ENCODE measurements at regions not wholly inside any gene's neighbourhood (a gene's known extent, or its start where the extent isn't known, plus 50 kb on each side); places are given as distances from the start of the nearest gene placed in this dataset.
"Not testable (repeated sequence)": the region's sequence is repeated elsewhere in the genome, so short reads cannot be mapped to it uniquely, and the experiment has no call there.

DNA sequence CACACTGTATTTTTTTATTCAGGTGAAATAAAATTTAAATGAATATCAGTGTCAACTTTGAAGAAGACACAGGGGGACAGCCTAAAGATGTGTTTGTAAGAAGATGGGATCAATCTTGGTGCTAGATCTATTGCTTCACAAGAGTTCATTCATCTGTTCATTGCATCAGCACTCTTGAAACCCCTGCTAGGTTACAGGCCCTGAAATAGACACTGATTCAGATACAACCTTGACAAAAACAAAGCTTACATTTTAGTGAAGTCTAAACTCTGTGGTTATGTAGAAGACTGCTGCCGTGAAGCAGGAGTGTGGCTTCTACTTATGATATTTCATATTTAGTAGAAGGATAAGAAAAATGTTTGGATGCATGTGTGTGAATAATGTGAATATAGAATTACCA, 215.9 kb upstream of the LRRC61 start:
- not testable (repeated sequence) for DNase-seq (ENCODE audit: low spot score)

DNA sequence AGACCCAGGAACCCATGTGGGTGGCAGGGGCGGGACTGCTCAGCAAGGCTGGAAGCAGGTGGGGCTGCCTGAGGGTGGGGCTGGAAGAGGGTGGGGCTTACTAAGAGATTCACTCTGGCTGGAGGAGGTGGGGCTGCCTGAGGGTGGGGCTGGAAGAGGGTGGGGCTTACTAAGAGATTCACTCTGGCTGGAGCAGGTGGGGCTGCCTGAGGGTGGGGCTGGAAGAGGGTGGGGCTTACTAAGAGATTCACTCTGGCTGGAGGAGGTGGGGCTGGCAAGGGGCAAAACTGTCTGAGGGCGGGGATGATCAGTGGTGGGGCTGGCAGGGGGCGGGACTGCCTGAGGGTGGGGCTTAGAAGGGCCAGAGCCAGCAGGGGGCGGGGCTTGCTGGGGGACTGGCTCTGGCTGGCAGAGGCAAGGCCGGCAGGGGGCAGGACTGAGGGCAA, 212.8 kb upstream of the LRRC61 start:
- DNase-seq (ENCODE audit: low spot score), result peak; percentile 4

DNA sequence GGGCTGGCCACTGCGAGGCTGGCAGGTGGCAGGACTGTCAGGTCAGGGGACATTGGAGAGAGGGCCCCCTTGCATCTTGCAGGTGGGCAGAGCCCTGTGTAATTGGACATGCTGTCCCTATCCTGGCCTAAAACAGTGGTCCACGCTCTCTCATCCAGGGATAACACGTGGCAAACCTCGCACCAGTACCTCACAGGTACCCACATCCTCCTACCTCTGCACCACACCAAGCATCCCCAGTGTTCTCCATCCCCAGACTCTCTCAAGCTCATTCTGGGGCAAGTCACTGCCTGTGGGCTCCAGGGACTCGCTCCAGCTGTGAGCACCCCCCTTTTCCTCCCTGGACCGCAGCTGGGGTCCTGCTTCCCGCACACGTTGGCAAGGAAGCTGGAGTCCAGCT, 212.3 kb upstream of the LRRC61 start:
- not testable (repeated sequence) for DNase-seq (ENCODE audit: low spot score)

DNA sequence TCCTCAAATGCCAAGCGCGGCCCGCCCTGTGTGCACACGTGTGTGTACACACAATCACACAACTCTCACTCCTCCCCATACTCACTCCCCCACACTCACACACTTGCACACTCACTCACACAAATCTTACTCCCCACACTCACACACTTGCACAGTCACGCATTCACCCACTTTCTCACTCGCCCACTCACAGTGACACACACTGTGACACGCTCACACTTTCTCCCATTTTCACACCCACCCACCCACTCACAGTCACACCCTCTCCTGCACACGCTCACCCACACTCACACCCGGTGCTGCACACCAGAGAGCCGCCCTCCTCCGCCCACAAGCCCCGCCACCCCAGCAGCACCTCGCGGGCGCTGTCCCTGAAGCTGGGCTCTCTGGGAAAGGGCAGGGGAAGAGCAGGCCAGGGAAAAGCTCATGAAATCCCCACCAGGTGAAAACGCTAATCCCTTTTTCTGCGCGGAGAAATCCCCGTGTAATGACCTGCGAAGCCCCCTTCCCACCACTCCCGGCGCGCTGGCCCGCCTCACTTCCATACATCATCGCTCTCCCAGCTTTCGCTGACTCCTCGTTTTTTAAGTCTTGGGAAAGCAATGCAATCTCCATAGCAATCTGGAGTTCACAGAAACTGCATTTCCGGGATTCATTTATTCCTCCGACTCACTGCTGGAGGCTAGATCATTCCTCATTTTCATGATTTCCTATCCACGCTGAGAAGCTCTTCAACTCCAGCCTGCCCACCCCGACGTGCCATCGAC, 211.6 kb upstream of the LRRC61 start:
- DNase-seq (ENCODE audit: low spot score), result not testable (repeated sequence)

DNA sequence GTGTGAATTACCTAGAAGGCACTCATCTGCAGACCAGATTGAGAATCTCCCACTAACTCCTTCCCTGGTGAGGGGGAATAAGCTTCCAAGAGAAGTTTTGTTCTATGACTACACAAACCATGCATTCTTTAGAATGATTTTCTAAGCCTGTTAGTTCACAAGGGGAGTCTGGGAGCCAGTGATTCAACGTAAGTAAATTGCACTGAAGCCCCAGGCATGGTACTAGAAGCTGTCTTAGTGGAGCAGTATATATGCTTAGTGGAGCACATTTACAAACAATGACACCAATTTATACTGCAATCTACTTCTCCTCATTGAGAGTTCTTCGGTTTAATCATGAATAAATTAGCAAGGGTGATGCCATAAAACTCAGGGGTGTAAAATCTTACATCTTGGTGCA, 209.9 kb upstream of the LRRC61 start:
- not testable (repeated sequence) for DNase-seq (ENCODE audit: low spot score)

DNA sequence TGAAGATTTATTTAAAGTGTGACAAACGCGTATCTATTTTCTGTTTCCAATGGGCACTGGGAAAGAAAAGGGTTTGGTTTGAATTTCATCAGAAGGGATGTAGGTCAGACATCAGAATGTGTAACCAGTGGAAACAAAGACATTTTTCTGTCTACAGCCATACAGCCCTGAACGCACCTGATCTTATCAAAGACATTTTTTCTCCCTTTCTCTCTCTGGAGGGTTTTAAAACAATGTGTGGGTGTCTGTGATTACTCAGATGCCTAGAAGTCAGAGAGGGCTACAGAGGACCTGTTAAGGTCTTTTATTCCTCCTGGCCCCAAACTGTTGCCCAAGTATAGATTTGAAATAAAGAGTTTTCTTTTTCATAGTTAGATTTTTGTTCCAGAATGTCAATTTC, 208.6 kb upstream of the LRRC61 start:
- not testable (repeated sequence) for DNase-seq (ENCODE audit: low spot score)

DNA sequence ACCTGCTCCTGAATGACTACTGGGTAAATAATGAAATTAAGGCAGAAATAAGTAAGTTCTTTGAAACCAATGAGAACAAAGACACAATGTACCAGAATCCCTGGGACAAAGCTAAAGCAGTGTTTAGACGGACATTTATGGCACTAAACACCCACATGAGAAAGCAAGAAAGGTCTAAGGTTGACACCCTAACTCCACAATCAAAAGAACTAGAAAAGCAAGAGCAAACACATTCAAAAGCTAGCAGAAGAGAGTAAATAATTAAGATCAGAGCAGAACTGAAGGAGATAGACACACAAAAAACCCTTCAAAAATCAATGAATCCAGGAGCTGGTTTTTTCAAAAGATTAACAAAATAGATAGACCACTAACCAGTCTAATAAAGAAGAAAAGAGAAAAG, 203.2 kb upstream of the LRRC61 start:
- DNase-seq (ENCODE audit: low spot score), result not testable (repeated sequence)

DNA sequence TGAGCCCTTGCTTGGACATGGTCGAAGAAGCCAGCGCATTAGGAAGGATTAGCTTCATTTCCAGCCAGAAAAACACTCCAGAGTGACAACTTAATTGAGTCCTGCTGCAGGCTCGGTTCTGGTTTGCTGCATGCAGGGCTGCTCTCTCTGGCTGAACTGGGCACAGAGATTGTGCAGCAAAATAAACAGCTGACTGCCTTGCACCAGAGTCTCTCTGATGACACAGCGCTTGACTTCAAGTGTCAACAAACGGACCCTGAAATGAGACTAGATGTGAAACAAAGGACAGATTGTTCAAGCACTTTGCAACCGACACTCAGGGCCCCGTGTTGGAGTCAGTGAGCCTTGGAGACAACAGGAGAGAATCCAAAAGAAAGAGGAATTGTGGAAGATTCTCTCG, 197.3 kb upstream of the LRRC61 start:
- DNase-seq (ENCODE audit: low spot score), result not testable (repeated sequence)

DNA sequence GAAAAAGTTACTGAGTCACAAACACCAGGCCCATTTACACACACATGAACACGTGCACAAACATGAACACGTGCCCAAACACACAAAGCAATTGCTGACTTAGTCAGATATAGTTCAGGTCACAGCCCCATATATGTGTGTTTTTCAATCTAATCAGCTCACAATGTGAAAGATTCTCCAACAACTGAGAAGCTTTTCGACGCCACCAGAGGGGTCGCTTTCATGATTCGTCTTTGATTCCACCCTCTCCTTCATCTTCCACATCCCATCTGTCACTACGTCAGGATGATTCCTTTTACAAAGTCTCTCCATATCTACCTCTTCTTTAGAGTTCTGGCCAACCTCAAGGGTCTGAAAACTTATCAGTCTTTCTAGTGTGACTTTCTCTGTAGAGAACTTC, 188.7 kb upstream of the LRRC61 start:
- not testable (repeated sequence) for DNase-seq (ENCODE audit: low spot score)

DNA sequence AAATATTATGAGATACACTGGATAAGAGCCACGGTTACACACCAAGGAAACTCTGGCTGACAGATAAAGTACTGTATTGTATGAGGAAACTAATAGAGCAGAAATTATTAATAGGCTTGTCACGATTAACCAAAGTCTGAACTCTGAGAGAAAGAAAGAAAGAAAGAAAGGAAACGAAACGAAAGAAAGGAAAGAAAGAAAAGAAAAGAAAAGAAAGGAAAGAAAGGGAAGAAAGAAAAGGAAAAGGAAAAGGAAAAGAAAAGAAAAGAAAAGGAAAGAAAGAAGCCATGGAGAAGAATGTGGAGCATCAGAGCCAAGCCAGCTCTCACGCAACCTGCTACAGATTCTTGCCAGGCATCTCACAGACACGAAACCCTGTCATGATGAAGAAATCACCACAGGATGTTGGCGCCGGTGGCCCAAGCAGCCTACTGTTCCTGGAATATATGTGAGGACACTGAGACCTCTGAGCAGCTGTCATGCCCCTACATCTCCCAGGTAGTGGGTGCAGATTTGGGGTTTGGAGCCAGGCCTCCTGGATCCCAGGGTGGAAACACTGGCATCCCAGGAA, 187.4 kb upstream of the LRRC61 start:
- DNase-seq (ENCODE audit: low spot score), result not testable (repeated sequence)

DNA sequence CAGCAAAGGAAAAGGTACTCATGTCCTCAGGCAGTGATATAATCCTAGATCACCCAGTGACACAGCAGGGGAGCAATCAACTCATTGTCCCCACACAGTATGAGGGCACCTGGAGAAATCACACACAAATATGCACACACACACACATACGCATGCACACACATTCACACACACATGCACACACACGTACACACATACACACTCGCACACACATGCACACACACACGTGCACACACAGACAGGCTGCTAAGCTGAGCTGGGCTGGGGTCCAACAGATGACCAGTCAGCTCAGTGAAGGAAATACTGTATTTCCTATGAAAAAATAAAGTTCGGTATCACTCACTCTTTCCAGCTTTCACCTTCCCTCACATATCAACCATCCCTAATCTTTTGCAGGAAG, 183.3 kb upstream of the LRRC61 start:
- DNase-seq (ENCODE audit: low spot score), result not testable (repeated sequence)

DNA sequence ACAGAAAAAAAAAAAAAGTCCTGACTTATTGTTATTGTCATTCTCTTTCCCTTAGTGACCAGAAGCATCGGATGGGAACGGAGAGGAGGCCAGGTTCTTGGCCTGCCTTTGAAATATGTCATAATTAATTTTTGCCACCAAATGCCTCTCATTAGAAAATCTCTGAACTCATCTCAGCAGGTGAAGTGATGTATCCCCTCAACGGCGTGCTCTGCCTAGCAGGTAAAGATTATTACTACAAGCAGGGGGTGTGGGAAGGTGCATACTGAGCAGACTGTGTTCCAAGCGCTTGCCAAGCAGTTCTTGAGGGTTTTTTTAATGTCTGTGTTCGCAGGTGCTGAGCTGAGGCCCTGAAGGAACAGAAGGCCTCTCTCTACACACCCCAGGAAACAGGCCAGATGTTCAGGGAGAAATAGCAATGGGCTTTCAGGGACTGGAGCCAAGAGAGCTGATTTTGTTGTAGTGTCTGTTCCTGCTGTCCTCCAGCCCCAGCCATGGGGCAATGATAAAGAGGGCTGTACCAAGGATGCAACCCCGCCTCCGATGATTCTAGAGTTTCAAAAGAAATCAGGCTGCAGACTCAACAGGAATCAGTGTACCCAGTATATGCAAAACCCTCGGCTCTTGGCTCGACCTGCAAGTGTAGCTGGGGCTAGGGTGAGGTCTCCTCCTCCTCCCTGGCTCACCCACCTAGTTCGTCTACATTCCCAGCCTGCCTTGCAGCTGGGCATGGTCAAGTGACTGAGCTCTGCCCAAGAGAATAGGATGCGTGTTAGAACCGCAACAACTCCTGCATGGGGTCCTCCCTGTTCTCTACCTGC, 181.4 kb upstream of the LRRC61 start:
- not testable (repeated sequence) for DNase-seq (ENCODE audit: low spot score)

DNA sequence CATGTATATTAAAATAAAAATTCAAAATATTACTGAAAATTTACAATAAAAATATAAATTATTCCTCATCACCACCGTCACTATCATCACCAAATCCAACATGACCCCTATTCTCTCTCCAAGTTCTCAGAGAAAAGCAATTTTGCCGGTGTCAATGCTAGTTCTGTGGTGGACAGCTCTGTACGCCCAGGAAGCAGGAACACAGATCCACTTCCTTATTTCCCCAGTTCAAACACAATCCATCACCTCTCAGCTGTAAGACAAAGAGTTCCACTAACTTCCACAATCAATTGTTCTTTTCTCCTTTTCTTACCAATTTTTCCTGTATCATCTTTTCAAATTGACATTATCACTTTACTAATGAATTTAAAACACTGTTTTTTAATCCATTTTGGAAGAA, 177.0 kb upstream of the LRRC61 start:
- not testable (repeated sequence) for DNase-seq (ENCODE audit: low spot score)

DNA sequence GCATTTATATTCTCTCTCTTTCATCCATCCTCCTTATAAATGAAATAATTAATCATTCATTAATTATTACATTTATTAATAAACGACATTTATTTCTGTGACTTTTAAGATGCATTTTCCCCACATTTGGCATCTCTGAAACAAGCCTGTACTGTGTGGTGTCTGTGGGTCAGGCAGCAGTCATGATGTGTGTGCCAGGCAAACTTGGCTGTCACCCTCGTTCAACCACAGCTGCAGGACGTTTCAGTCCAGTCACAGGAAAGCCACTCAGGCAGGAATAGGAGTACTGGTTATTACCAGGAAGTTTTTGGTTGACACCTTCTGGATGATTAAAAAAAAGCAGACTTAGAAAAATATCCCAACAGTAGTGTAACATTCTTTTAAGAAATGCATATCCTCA, 175.6 kb upstream of the LRRC61 start:
- not testable (repeated sequence) for DNase-seq (ENCODE audit: low spot score)

DNA sequence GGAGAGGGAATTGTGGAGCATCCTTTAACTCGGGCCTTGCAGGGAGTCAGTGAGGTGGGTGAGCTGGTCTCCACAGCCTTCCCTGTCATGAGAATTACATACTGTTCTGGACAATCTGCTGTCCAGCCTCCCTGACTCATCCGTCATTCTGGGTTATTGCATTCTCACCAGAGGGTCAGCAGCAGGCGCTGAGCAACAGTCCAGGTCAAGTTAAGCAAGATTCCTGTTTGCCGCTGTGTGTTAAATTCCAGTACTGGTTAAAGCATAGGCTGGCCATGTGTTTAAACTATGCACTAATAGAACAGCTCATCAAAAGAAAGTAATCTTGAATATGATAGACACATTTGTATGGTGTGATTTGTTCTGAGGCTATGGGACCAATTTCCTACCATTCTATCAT, 167.1 kb upstream of the LRRC61 start:
- DNase-seq (ENCODE audit: low spot score), result not testable (repeated sequence)

DNA sequence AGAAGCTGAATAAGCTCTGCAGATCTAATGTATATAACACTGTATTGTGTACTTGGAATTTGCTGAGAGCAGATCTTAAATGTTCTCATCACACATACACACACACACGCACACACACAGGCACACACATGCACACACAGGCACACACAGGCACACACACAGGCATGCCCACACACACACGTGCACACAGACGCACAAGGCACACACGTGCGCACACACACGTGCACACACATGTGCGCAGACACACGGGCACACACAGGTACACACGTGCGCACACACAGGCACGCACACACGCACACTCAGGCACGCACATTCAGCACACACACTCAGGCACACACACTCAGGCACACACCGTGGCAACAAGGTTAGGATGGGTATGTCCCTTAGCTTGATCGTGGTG, 164.5 kb upstream of the LRRC61 start:
- not testable (repeated sequence) for DNase-seq (ENCODE audit: low spot score)

DNA sequence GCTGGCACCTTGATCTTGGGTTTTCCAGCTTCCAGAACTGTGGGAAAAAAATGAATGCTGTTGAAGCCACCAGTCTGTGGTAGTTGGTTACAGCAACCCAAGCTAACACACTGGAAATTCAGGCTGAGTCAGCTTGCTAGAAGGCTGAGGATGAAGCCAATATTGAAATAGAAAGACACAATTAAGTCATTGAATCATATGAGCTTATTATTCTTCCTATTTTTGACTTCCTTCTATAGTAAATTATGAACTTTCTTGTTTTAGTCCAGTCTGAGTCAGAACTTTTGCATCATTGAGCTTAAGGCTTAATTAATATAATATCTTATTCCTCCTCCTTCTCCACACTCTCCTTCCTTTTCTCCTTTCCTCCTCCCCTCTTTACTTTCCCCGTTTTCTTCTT, 153.6 kb upstream of the LRRC61 start:
- DNase-seq (ENCODE audit: low spot score), result not testable (repeated sequence)

DNA sequence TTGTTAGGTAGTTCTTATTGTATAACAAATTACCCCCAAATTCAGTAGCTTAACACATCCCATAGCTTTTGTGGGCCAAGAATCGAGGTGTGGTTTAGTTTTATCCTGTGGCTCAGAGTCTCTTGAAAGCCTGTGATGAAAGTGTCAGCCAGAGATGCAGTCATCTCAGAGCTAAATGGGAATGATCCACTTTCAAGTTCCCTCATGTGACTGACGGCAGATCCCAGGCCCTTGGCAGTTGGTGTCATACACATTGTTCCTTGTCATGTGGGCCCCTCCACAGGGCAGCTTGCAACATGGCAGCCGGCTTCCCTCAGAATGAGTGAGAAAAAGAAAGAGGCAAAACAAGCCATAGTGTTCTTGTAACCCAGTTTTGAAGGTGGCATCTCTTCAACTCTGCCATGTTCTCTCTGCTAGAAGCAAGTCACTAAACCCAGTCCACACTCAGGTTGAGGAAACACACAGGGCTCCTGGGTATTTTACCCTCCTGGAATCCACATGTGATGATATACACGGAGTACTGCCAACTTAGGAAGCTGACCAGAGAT, 153.1 kb upstream of the LRRC61 start:
- DNase-seq (ENCODE audit: low spot score), result not testable (repeated sequence)

DNA sequence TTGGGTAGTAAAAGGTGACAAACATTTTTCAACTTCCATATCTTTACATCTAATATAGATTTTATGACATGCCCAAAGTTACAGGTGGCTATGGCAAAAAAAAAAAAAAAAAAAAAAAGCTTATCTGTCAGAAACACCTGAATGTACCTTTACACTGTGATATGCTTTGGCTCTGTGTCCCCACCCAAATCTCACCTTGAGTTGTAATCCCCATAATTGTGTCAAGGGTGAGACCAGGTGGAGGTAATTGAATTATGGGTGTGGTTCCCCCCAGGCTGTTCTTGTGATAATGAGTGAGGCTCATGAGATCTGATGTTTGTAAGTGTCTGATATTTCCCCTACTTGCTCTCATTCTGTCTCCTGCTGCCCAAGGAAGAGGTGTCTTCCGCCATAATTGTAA, 139.6 kb upstream of the LRRC61 start:
- DNase-seq (ENCODE audit: low spot score), result not testable (repeated sequence)

DNA sequence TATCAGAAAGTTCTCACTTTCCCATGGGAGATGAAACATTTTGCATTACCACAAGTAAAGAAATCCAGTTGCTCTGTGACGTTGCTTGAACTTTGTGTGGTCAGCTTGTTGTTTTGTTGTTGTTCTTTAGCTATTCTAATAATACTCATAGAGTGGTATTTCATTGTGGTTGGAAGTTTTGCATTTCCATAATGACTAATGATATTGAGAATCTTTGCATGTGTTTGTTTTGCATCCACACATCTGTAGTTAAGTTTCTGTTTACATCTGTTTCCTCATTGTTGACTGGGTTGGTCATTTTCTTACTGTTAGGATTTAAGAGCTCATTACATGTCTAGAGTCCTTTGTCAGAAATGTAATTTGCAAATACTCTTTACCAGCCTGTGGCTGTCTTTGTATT, 133.2 kb upstream of the LRRC61 start:
- not testable (repeated sequence) for DNase-seq (ENCODE audit: low spot score)

DNA sequence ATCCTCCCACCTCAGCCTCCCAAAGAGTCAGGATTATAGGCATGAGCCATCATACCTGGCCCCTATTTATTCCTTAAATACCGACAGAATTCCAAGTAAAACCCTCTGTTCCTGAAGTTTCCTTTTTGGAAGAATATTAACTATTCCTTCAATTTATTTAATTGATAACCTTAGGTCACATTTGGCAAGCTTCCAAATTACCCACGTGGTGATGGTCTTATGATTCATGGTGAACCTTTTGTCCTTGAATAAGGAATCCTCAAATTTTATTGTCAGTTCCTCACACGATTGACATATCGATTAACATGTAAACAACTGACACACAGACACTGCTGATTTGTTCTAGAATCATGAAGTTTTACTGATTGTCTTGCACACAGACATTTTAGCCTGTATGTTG, 130.6 kb upstream of the LRRC61 start:
- DNase-seq (ENCODE audit: low spot score), result not testable (repeated sequence)

DNA sequence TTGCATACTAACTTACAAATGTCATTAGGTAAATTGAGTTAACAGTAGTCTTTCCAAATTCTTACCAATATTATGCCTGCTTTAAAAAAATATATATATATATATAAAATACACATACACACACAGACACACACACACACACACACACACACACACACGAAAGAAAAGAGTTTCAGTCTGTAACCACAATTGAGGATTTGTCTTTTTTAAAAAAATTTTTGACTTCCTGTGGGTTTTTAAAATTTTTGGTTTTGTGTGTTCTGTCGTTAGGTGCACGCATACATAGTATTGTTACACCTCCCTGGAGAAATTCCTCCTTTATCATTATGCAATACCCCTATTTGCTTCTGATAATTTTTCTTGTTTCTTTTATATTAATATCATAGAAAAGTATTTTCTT, 129.3 kb upstream of the LRRC61 start:
- not testable (repeated sequence) for DNase-seq (ENCODE audit: low spot score)

All from LoVo (cell line).